ENCODE measurements at regions not wholly inside any gene's neighbourhood (a gene's known extent, or its start where the extent isn't known, plus 50 kb on each side); places are given as distances from the start of the nearest gene placed in this dataset.

- Histone ChIP-seq H2AFZ (ENCODE audit: low read depth, low read length) (no peak overlapping the region), H3K4me2 (ENCODE audit: insufficient read depth, low read length) (no peak overlapping the region), H4K20me1 (replicated peaks; ENCODE audit: control insufficient read depth, extremely low read depth, insufficient read depth, low read length) (no peaks in the 10 kb centered on the region), H3K9me1 (replicated peaks; ENCODE audit: control insufficient read depth, extremely low read depth, insufficient read depth, low read length) (no peaks in the 10 kb centered on the region), H3K9me3 (replicated peaks; ENCODE audit: control insufficient read depth, insufficient read depth, low read length) (peaks cover 4% of the 10 kb centered on the region), H3K27ac (ENCODE audit: insufficient read depth, low read depth, low read length) (no peak overlapping the region), H3K27me3 (ENCODE audit: control insufficient read depth in 2 of 2, insufficient read depth in 2 of 2, low read length in 2 of 2) (no peaks in the 10 kb centered on the region), H3K36me3 (ENCODE audit: control insufficient read depth in 2 of 2, extremely low read depth in 1 of 2, insufficient read depth in 2 of 2, low read length in 2 of 2) (no peaks in the 10 kb centered on the region), H3K4me3 (replicated peaks in 1 of 3; ENCODE audit: insufficient read depth in 1 of 3, low read depth in 1 of 3, low read length in 3 of 3) (no peak overlapping the region), H3K9ac (replicated peaks; ENCODE audit: extremely low read depth, insufficient read depth, low read length) (no peak overlapping the region), H3K4me1 (ENCODE audit: control insufficient read depth, extremely low read depth, insufficient read depth, low read length) (no peaks in the 10 kb centered on the region), H3K79me2 (ENCODE audit: control insufficient read depth, insufficient read depth, low read length) (no peaks in the 10 kb centered on the region)
- FAIRE-seq (no peak), DNase-seq (ENCODE audit: low read depth, low spot score) (no peak)
- intact Hi-C loops (cut with micrococcal nuclease) (no loop called here), dilution Hi-C loops (cut with MboI; ENCODE audit: extremely low pct_ligation_motif_present, low sequenced_read_pairs) (no loop called here)
- TF ChIP-seq FOS (IDR thresholded peaks at IDR 0.05; ENCODE audit: borderline replicate concordance, insufficient read depth, low read length) = no peak
- no peak for TF ChIP-seq MYC (IDR thresholded peaks at IDR 0.05; ENCODE audit: low read depth, low read length)
- TF ChIP-seq EZH2 (IDR thresholded peaks at IDR 0.05; ENCODE audit: borderline replicate concordance, low read depth, low read length, severe bottlenecking) = no peak
- no peak for TF ChIP-seq POLR2A (IDR thresholded peaks at IDR 0.05; ENCODE audit: low read depth, low read length)
- no peak for TF ChIP-seq POLR2AphosphoS5 (IDR thresholded peaks at IDR 0.05; ENCODE audit: insufficient read depth, low read depth, low read length)
- TF ChIP-seq, protein P1, sequence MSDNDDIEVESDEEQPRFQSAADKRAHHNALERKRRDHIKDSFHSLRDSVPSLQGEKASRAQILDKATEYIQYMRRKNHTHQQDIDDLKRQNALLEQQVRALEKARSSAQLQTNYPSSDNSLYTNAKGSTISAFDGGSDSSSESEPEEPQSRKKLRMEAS (IDR thresholded peaks at IDR 0.05; ENCODE audit: insufficient read depth, insufficient read length) = no peak
- TF ChIP-seq JUN (IDR thresholded peaks at IDR 0.05; ENCODE audit: borderline replicate concordance, insufficient read depth, insufficient read length, low read depth) = no peak
- TF ChIP-seq CTCF (IDR thresholded peaks at IDR 0.05; ENCODE audit: extremely low read depth in 1 of 2, insufficient read depth in 1 of 2, low read depth in 1 of 2, low read length in 2 of 2) = no peak
- no peak for TF ChIP-seq GATA2 (IDR thresholded peaks at IDR 0.05; ENCODE audit: insufficient read depth, insufficient read length, low read depth, low read length)
- POLR2A ChIA-PET = no interaction called here
- BruUV-seq (replicated peaks) = no TSS peak
- CTCF ChIA-PET = no interaction called here
These were observed 427.0 kb upstream of the EYS start for GRCh38 chr6:66134021-66134420.

Data from endothelial cell of umbilical vein (primary cell).